HFF-Myc (cell line): ENCODE measurements at regions not wholly inside any gene's neighbourhood (a gene's known extent, or its start where the extent isn't known, plus 50 kb on each side); places are given as distances from the start of the nearest gene placed in this dataset.
A peak's percentile ranks its signal among the peaks of the same experiment; 100 is the strongest.

Experiments
- DNase-seq: peaks from one replicate; pipeline ENCODE4 v3.0.0-alpha.2; 2011; ENCODE audit warnings: low read depth; ENCODE audit errors: extremely low read depth
- H3K4me3 ChIP-seq: replicated peaks from 2 replicates; pipeline ENCODE4 v1.5.1; 2011; ENCODE audit warnings: low read depth, mild to moderate bottlenecking, control low read depth, low read length
- CTCF ChIP-seq: IDR thresholded peaks from 2 replicates; pipeline ENCODE4 v1.5.1; 2012; ENCODE audit warnings: mild to moderate bottlenecking, low read depth, low read length, control low read depth; ENCODE audit errors: missing control alignments

GRCh38 chr19:30653646-30654386 lies 281.6 kb downstream of the ZNF536 start:
- DNase-seq, result no peak
- no peak overlapping the region for H3K4me3 ChIP-seq
- no peak for TF ChIP-seq CTCF

- TF ChIP-seq CTCF, result no peak
- no peak overlapping the region for H3K4me3 ChIP-seq
- no peak for DNase-seq
Measured at GRCh38 chr19:30652751-30653150, 280.6 kb downstream of the ZNF536 start.

- TF ChIP-seq CTCF, result no peak
- DNase-seq, result no peak
- H3K4me3 ChIP-seq, result no peak overlapping the region
Measured at GRCh38 chr19:30651691-30652090, 279.5 kb downstream of the ZNF536 start.

DNA sequence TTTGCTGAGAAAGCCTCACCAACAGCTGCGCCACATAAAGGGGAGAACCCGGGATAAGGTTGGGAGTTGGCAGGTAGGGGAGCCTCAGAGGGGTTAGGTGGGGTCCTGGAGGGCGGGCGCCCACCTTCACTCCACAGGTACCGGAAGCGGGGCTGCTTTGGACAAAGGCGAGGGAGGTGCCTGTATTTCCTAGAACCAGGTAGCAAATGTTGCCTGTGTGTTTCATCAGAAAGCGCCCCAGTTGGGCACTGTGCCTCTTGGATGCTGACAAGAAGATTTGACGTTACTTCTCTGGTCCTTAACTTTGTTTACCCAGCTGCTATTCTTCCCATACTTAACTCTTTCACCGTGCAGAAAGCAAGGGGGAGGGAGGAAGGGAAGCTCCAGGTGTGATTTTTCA lies 278.9 kb downstream of the ZNF536 start:
- no peak for TF ChIP-seq CTCF
- H3K4me3 ChIP-seq, result no peak overlapping the region
- DNase-seq, result no peak

GRCh38 chr19:30649934-30650614 lies 277.9 kb downstream of the ZNF536 start:
- DNase-seq, result peak; percentile 19
- TF ChIP-seq CTCF, result peak; percentile 77

DNA sequence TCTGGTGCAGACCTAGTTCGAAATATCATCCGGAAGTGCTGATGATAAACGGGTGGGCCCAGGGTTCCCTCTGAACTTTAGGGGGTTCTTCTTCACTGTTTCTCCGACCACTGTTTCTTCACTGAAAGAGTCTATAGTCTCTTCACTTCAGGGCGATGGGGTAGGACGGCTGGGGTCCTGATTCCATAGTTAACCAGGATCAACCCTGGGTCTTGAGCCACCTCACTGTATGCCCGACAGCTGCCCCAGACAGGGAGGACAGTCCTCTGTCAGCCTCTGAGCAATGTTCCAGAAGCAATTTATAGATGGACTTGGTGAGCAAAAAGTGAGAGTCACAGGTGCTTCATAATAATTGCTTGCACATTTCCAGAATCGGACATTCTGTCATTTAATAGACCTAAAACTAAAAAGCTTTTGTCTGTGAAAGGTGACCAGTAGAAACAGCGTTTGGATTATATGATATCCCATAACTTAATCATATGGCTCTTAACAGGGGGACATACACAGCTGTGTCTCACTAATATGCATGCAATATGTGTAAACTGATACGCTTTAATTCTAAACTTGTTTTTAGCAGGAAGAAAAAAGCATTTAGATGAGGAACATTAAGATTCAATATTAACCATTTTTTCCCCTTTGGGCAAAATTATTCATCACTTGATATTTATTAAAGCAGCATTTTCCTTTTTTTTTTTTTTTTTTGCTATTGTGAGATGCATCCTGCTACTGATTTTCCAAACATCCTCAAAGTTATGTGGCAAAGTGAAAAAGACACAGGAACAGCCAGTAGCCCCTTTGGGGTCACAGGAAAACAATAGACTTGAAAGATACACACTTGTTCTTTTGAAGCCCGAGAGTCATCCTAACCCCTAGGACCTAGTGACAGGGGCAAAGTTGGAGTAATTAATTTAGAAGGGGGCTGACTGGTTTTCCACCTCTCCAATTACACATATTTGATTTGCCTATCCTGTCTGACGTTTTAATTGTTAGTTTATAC lies 277.0 kb downstream of the ZNF536 start:
- no peak overlapping the region for H3K4me3 ChIP-seq
- no peak for TF ChIP-seq CTCF
- DNase-seq, result no peak

More at GRCh38 chr19:30649934-30650614, 277.9 kb downstream of the ZNF536 start:
- H3K4me3 ChIP-seq, result no peak overlapping the region
